ENCODE measurements at regions not wholly inside any gene's neighbourhood (a gene's known extent, or its start where the extent isn't known, plus 50 kb on each side); places are given as distances from the start of the nearest gene placed in this dataset.

DNA sequence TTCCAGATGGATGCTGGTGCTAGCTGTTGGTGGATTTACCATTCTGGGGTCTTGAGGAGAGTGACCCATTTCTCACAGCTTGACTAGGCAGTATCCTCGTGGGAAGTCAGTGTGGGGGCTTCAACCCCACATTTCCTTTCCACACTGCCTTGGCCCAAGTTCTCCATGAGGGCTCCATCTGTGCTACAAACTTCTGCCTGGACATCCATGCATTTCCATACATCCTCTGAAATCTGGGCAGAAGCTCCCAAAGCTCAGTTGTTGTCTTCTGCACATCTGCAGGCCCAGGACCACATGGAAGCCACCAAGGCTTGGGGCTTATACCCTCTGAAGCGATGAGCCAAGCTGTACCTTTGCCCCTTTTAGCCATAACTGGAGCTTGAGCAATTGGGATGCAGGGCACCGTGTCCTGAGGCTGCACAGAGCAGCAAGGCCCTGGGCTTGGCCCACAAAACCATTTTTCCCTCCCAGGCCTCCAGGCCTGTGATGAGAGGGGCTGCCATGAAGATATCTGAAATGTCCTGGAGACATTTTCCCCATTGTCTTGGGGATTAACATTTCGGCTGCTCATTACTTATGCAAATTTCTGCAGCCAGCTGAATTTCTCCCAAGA lies 248.7 kb upstream of the ANKRD50 start:
- TF ChIP-seq, protein P1, sequence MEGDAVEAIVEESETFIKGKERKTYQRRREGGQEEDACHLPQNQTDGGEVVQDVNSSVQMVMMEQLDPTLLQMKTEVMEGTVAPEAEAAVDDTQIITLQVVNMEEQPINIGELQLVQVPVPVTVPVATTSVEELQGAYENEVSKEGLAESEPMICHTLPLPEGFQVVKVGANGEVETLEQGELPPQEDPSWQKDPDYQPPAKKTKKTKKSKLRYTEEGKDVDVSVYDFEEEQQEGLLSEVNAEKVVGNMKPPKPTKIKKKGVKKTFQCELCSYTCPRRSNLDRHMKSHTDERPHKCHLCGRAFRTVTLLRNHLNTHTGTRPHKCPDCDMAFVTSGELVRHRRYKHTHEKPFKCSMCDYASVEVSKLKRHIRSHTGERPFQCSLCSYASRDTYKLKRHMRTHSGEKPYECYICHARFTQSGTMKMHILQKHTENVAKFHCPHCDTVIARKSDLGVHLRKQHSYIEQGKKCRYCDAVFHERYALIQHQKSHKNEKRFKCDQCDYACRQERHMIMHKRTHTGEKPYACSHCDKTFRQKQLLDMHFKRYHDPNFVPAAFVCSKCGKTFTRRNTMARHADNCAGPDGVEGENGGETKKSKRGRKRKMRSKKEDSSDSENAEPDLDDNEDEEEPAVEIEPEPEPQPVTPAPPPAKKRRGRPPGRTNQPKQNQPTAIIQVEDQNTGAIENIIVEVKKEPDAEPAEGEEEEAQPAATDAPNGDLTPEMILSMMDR (IDR thresholded peaks at IDR 0.05), result no peak
- DNase-seq (ENCODE audit: low spot score), result no peak
- no peak overlapping the region for H3K4me3 ChIP-seq
- no peak overlapping the region for H3K27ac ChIP-seq

DNA sequence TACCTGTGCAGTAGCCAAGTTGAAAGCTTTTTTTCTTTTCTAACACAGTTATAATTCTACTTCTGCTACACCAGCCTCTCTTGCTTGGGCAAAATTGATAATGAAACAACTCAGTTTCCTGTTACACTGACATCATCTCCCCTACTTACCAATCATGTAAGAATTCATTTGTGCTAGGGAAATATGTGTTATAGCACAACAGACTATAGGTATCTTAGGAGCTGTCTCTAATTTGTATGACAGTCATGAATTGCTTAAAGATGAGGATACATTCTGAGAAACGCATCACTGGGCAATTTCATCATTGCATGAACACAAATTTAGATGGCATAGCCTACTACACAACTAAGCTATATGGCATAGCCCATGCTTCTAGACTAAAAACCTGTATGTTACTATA lies 246.3 kb upstream of the ANKRD50 start:
- TF ChIP-seq, protein P1 (IDR thresholded peaks at IDR 0.05), result no peak
- Histone ChIP-seq H3K27ac (no peak overlapping the region), H3K4me3 (no peak overlapping the region)
- DNase-seq (ENCODE audit: low spot score), result no peak

DNA sequence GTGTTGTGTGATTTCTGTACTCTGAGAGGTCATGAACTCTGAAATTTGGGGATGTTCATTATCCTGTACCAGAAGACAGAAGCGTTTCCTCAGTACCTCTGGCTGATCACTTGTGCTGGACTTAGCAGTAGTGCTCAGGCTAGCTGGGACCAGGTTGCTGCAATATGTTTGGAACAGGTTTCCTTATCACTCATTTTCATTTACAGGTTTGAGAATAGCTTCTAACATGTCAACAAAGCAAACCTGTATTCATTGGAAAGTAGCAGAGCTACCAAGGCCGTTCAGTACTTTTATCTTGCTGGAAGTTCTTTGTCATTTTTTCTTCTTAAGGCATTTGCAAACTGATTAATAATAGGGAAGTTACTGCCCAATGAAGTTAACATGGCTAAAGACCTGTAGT lies 242.9 kb upstream of the ANKRD50 start:
- TF ChIP-seq, protein P1 (IDR thresholded peaks at IDR 0.05), result no peak
- H3K27ac ChIP-seq, result no peak overlapping the region
- no peak overlapping the region for H3K4me3 ChIP-seq
- no peak for DNase-seq (ENCODE audit: low spot score)

DNA sequence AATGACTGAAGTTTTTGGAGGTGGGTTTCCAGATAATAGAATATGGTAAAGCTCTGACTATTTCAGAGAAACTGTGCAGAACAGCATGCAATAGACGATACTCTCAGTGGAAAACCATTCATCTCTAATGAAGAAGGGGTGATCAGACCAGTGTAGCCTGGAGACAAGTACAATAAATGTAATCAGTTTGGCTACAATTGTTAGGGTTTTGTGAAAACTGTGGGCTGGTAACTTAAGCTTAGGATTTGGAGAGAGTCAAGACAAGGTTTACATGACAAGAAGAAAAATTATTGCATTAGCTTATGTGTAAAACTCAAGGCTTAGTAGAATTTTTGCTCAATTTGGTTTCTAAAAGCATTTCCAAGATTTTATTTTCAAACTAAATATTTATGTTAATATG lies 241.5 kb upstream of the ANKRD50 start:
- TF ChIP-seq, protein P1 (IDR thresholded peaks at IDR 0.05), result no peak
- H3K4me3 ChIP-seq, result no peak overlapping the region

DNA sequence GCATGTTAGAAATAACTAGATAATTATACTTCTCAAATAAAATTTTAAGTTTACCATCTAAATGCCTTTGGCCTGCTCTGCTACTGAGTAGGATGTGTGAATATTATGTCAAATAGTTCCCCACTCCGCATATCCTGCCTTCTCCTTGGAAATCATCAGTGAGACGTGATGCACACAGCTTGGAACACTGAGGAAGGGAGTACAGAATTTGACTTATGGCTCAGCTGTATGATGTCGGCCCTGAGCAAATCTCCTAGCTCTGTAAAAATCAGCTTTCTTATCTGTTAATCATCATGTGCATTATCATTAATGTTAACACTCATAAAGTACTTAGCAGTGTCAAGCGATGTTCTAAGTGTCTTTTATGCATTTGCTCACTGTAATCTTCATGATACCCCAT lies 241.0 kb upstream of the ANKRD50 start:
- H3K27ac ChIP-seq, result no peak overlapping the region
- DNase-seq (ENCODE audit: low spot score), result no peak

More for the DNA sequence above, 241.5 kb upstream of the ANKRD50 start:
- no peak overlapping the region for H3K27ac ChIP-seq
- DNase-seq (ENCODE audit: low spot score), result no peak

DNA sequence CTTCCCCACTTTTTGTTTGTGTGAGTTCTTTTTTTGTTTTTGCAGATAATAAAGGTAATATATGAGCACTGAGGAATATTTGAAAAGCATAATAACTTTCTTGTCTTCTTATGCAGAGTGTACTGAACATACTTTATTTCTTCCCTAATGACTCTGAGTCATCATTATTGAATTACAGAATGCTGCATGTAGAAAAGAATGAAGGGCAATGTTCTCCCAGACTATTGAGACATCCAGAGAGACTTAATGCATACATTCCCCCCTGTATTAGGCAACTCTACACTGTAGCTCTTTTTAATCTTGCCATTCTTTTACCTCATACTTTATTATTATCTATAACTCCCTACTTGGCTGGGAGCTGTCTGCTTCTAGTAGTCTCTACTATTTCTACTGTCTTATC lies 240.5 kb upstream of the ANKRD50 start:
- TF ChIP-seq, protein P1 (IDR thresholded peaks at IDR 0.05), result no peak
- no peak overlapping the region for H3K27ac ChIP-seq
- DNase-seq (ENCODE audit: low spot score), result no peak

More for the DNA sequence above, 241.0 kb upstream of the ANKRD50 start:
- no peak overlapping the region for H3K4me3 ChIP-seq
- TF ChIP-seq, protein P1 (IDR thresholded peaks at IDR 0.05), result no peak

DNA sequence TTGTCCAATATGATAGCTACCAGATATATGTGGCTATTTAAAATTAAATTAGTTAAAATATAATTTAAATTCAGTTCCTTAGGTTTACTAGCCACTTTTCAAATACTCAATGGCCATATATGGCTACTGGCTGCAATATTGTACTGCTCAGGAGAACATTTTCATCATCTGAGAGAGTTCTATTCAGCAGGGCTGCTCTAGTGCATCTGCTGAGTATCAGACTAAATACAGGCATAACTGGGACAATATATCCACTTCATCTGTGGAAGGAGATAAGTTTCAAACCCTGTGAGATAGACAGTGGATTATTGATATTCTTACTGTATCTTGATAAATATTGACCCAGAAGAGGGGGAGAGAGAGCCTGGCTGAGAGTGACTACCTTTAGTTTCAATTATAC lies 240.1 kb upstream of the ANKRD50 start:
- H3K4me3 ChIP-seq, result no peak overlapping the region
- no peak for DNase-seq (ENCODE audit: low spot score)
- H3K27ac ChIP-seq, result no peak overlapping the region
- TF ChIP-seq, protein P1 (IDR thresholded peaks at IDR 0.05), result no peak

More for the DNA sequence above, 240.5 kb upstream of the ANKRD50 start:
- H3K4me3 ChIP-seq, result no peak overlapping the region
